Parathyroid adenoma (tissue), 2 donors: ENCODE measurements at regions not wholly inside any gene's neighbourhood (a gene's known extent, or its start where the extent isn't known, plus 50 kb on each side); places are given as distances from the start of the nearest gene placed in this dataset.

Source experiments
- H2AFZ ChIP-seq: fragments of 300-600 bp; sonication (generic); one replicate; pipeline ENCODE4 v1.7.0; 2017; ENCODE audit warnings: antibody characterized with exemption, mild to moderate bottlenecking
- H3K27ac ChIP-seq: fragments of 300-600 bp; sonication (generic); one replicate; pipeline ENCODE4 v1.7.0; 2017
- H3K27me3 ChIP-seq: fragments of 300-600 bp; sonication (generic); one replicate; pipeline ENCODE4 v1.7.0; 2017; ENCODE audit warnings: low read length; ENCODE audit not compliant: control insufficient read depth, insufficient read depth
- H3K36me3 ChIP-seq: fragments of 300-600 bp; sonication (generic); one replicate; pipeline ENCODE4 v1.7.0; 2017; ENCODE audit warnings: low read length; ENCODE audit not compliant: control insufficient read depth, insufficient read depth
- H3K4me1 ChIP-seq: fragments of 300-600 bp; sonication (generic); one replicate; pipeline ENCODE4 v1.7.0; 2017; ENCODE audit warnings: control low read depth
- H3K4me2 ChIP-seq: fragments of 300-600 bp; sonication (generic); one replicate; pipeline ENCODE4 v1.7.0; 2017; ENCODE audit warnings: low read length
- H3K4me3 ChIP-seq: fragments of 300-600 bp; sonication (generic); one replicate; pipeline ENCODE4 v1.7.0; 2017; ENCODE audit warnings: low read depth, low read length
- H3K79me2 ChIP-seq: fragments of 300-600 bp; sonication (generic); one replicate; pipeline ENCODE4 v1.7.0; 2017; ENCODE audit warnings: control low read depth
- H3K9ac ChIP-seq: fragments of 300-600 bp; sonication (generic); one replicate; pipeline ENCODE4 v1.7.0; 2017; ENCODE audit warnings: mild to moderate bottlenecking
- H3K9me3 ChIP-seq: fragments of 300-600 bp; sonication (generic); one replicate; pipeline ENCODE4 v1.7.0; 2017; ENCODE audit warnings: low read length; ENCODE audit not compliant: control insufficient read depth
- CTCF ChIP-seq: fragments of 300-600 bp; sonication (generic); IDR thresholded peaks from one replicate; pipeline ENCODE4 v1.7.0; 2017; ENCODE audit warnings: antibody characterized with exemption, mild to moderate bottlenecking
- donor health status: primary hyperparathyroidism.

GRCh38 chr5:92922231-92922967 is 658.6 kb downstream of the NR2F1-AS1 start:
- Histone ChIP-seq H3K4me3 (no peak overlapping the region), H3K27me3 (no peaks in the 10 kb centered on the region), H3K9me3 (no peaks in the 10 kb centered on the region), H3K79me2 (no peaks in the 10 kb centered on the region), H3K4me1 (no peaks in the 10 kb centered on the region), H3K9ac (no peak overlapping the region), H3K27ac (no peak overlapping the region), H3K4me2 (no peak overlapping the region), H3K36me3 (no peaks in the 10 kb centered on the region), H2AFZ (no peak overlapping the region)
- no peak for TF ChIP-seq CTCF

- Histone ChIP-seq H3K9me3 (no peaks in the 10 kb centered on the region), H3K4me1 (no peaks in the 10 kb centered on the region), H3K27ac (no peak overlapping the region), H3K4me3 (no peak overlapping the region), H2AFZ (no peak overlapping the region), H3K27me3 (no peaks in the 10 kb centered on the region), H3K79me2 (no peaks in the 10 kb centered on the region), H3K9ac (no peak overlapping the region), H3K4me2 (no peak overlapping the region), H3K36me3 (no peaks in the 10 kb centered on the region)
- TF ChIP-seq CTCF: no peak
These were observed 664.0 kb downstream of the NR2F1-AS1 start for GRCh38 chr5:92917044-92917443.

GRCh38 chr5:92916036-92916435 is 665.0 kb downstream of the NR2F1-AS1 start:
- Histone ChIP-seq H3K4me1 (no peaks in the 10 kb centered on the region), H3K27ac (no peak overlapping the region), H3K9ac (no peak overlapping the region), H3K9me3 (no peaks in the 10 kb centered on the region), H3K4me3 (no peak overlapping the region), H3K27me3 (no peaks in the 10 kb centered on the region), H2AFZ (no peak overlapping the region), H3K4me2 (no peak overlapping the region), H3K79me2 (no peaks in the 10 kb centered on the region), H3K36me3 (no peaks in the 10 kb centered on the region)
- no peak for TF ChIP-seq CTCF

GRCh38 chr5:92912283-92912682 is 668.7 kb downstream of the NR2F1-AS1 start:
- H3K36me3 ChIP-seq: no peaks in the 10 kb centered on the region
- TF ChIP-seq CTCF: no peak
- no peaks in the 10 kb centered on the region for H3K4me1 ChIP-seq
- H3K9ac ChIP-seq: no peak overlapping the region
- H3K27me3 ChIP-seq: no peaks in the 10 kb centered on the region
- no peaks in the 10 kb centered on the region for H3K9me3 ChIP-seq
- H3K4me2 ChIP-seq: no peak overlapping the region
- H3K27ac ChIP-seq: no peak overlapping the region
- H3K4me3 ChIP-seq: no peak overlapping the region
- no peaks in the 10 kb centered on the region for H3K79me2 ChIP-seq
- no peak overlapping the region for H2AFZ ChIP-seq

GRCh38 chr5:92911851-92912250 is 669.2 kb downstream of the NR2F1-AS1 start:
- no peak overlapping the region for H3K9ac ChIP-seq

More at GRCh38 chr5:92911851-92912250, 669.2 kb downstream of the NR2F1-AS1 start:
- no peaks in the 10 kb centered on the region for H3K79me2 ChIP-seq
- H3K27ac ChIP-seq: no peak overlapping the region
- no peaks in the 10 kb centered on the region for H3K36me3 ChIP-seq
- H3K4me3 ChIP-seq: no peak overlapping the region
- no peaks in the 10 kb centered on the region for H3K27me3 ChIP-seq
- no peak overlapping the region for H3K4me2 ChIP-seq
- H3K4me1 ChIP-seq: no peaks in the 10 kb centered on the region
- no peak overlapping the region for H2AFZ ChIP-seq
- TF ChIP-seq CTCF: no peak
- H3K9me3 ChIP-seq: no peaks in the 10 kb centered on the region
